SU-DHL-6 (cell line): ENCODE measurements at regions not wholly inside any gene's neighbourhood (a gene's known extent, or its start where the extent isn't known, plus 50 kb on each side); places are given as distances from the start of the nearest gene placed in this dataset.

ENCODE experiments used
- H2AFZ ChIP-seq: fragments of 200-600 bp; sonication (generic); 2 replicates; pipeline ENCODE4 v1.6.1; 2014; ENCODE audit warnings: low read depth, mild to moderate bottlenecking, moderate library complexity, mixed read lengths, antibody characterized with exemption, low read length; ENCODE audit not compliant: severe bottlenecking
- H3F3A ChIP-seq: fragments of 200-600 bp; shearing (Covaris generic); 2 replicates; pipeline ENCODE4 v1.6.0; 2016; ENCODE audit warnings: antibody characterized with exemption, mild to moderate bottlenecking; ENCODE audit not compliant: insufficient read depth
- H3K27ac ChIP-seq: fragments of 200-600 bp; sonication (generic); 2 replicates; pipeline ENCODE4 v1.5.1; 2016; ENCODE audit warnings: low read depth, mild to moderate bottlenecking, low read length, moderate library complexity, mixed read lengths
- H3K27me3 ChIP-seq: fragments of 200-600 bp; sonication (generic), shearing (Covaris generic); 2 replicates; pipeline ENCODE4 v1.6.0; 2014; ENCODE audit warnings: mild to moderate bottlenecking, low read length
- H3K36me3 ChIP-seq: fragments of 200-600 bp; sonication (generic); 2 replicates; pipeline ENCODE4 v1.6.1; 2014; ENCODE audit warnings: mild to moderate bottlenecking, low read length, mixed read lengths
- H3K4me2 ChIP-seq: fragments of 300-600, 200-600 bp; shearing (Covaris generic), sonication (generic); 2 replicates; pipeline ENCODE4 v1.6.0; 2014; ENCODE audit warnings: low read length, low read depth, mild to moderate bottlenecking; ENCODE audit not compliant: poor library complexity, severe bottlenecking
- H3K4me3 ChIP-seq: fragments of 200-600 bp; sonication (generic); 2 replicates; pipeline ENCODE4 v1.5.1; 2014; ENCODE audit warnings: antibody characterized with exemption, low read length, mild to moderate bottlenecking, mixed read lengths; ENCODE audit not compliant: insufficient read depth, poor library complexity, severe bottlenecking
- H3K79me2 ChIP-seq: fragments of 200-600 bp; sonication (generic); 2 replicates; pipeline ENCODE4 v1.6.1; 2014; ENCODE audit warnings: mild to moderate bottlenecking, low read length, moderate library complexity; ENCODE audit not compliant: insufficient read depth
- H3K9ac ChIP-seq: fragments of 200-600 bp; sonication (generic); 2 replicates; pipeline ENCODE4 v1.7.0; 2014; ENCODE audit warnings: mild to moderate bottlenecking, low read length
- H3K9me2 ChIP-seq: fragments of 200-600 bp; sonication (generic); replicated peaks from 2 replicates; pipeline ENCODE4 v1.6.1; 2014; ENCODE audit warnings: low read length; ENCODE audit not compliant: insufficient read depth
- H3K9me3 ChIP-seq: fragments of 200-600 bp; sonication (generic); 2 replicates; pipeline ENCODE4 v1.6.1; 2014; ENCODE audit warnings: low read length, mixed read lengths; ENCODE audit not compliant: insufficient read depth
- H4K20me1 ChIP-seq: fragments of 200-600 bp; sonication (generic); 2 replicates; pipeline ENCODE4 v1.6.1; 2014; ENCODE audit warnings: low read depth, mild to moderate bottlenecking, antibody characterized with exemption, low read length, moderate library complexity, mixed read lengths
- CTCF ChIP-seq: fragments of 200-600 bp; sonication (generic); IDR thresholded peaks from one replicate; pipeline ENCODE4 v1.5.1; 2017; ENCODE audit warnings: antibody characterized with exemption, mild to moderate bottlenecking, low read length, moderate library complexity; ENCODE audit not compliant: insufficient read depth, poor library complexity, severe bottlenecking
- EZH2phosphoT487 ChIP-seq: fragments of 200-600 bp; sonication (generic), shearing (Covaris generic); conservative IDR thresholded peaks from 2 replicates; pipeline ENCODE4 v1.6.1; 2018; ENCODE audit warnings: mild to moderate bottlenecking, antibody characterized with exemption, low read length, moderate library complexity, mixed read lengths

DNA sequence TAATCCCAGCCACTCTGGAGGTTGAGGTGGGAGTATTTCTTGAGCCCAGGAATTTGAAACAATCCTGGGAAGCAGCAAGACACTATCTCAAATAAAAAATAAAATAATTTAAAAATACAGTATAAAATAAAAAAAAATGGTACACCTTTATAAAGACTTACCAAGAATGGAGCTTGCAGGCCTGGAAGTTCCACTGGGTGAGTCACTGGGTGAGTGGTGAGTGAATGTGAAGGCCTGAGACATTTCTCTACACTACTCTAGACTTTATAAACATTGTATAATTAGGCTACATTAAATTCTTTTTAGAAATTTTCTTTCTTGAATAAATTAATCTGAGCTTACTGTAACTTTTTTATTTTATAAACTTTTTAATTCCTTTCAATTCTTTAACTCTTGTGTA lies 609.1 kb upstream of the BCHE start:
- TF ChIP-seq EZH2phosphoT487 (no peak), CTCF (no peak)
- H3K4me2 ChIP-seq = no peak overlapping the region
- peaks cover 14% of the 10 kb centered on the region for H3K9me3 ChIP-seq
- H3K9me2 ChIP-seq = no peaks in the 10 kb centered on the region
- H3K4me3 ChIP-seq = no peak overlapping the region
- H3K27ac ChIP-seq = no peak overlapping the region
- H3K79me2 ChIP-seq = no peaks in the 10 kb centered on the region
- no peak overlapping the region for H3K9ac ChIP-seq
- no peaks in the 10 kb centered on the region for H3F3A ChIP-seq
- no peak overlapping the region for H2AFZ ChIP-seq
- H4K20me1 ChIP-seq = no peaks in the 10 kb centered on the region
- H3K36me3 ChIP-seq = no peaks in the 10 kb centered on the region
- H3K27me3 ChIP-seq = no peaks in the 10 kb centered on the region

DNA sequence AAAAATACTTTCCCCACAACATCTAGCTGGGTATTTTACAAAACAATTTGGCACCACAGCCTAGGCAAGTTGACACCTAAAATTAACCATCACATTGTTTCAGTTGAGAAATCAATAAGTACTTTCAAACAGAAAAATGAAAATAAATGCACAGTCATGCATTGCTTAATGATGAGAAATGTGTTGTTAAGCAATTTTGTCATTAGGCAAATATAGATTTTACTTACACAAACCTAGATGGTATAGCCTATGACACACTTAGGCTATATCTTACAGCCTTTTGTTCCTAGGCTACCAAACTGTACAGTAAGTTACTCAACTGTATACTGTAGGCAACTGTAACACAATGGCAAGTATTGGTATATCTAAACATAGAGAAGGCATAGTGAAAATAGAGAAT lies 608.6 kb upstream of the BCHE start:
- H3K4me3 ChIP-seq = no peak overlapping the region

DNA sequence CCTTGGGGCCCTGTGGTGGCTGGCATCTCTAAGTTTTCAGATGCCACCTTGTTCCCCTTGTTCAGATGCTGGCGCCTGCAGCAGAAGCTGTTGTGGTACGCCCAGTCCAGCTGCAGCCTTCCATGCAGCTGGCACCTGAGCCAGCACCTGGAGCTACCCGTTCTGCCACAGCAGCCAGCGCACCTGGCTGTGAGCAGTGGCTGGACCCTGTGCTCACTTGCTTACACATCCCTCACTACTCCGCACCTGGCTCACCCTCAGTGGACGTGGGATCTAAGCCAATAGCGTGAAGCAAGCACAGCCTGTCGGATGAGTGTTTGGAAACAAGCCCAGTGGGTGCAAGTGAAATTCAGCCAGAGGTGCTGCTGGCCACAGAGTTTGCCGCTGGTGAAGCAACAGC lies 607.5 kb upstream of the BCHE start:
- Histone ChIP-seq H3K9ac (no peak overlapping the region), H3F3A (no peaks in the 10 kb centered on the region), H3K79me2 (no peaks in the 10 kb centered on the region), H3K9me2 (no peaks in the 10 kb centered on the region), H3K27me3 (no peaks in the 10 kb centered on the region), H3K27ac (no peak overlapping the region), H3K4me2 (no peak overlapping the region), H3K36me3 (no peaks in the 10 kb centered on the region), H3K4me3 (no peak overlapping the region), H4K20me1 (no peaks in the 10 kb centered on the region), H3K9me3 (peaks cover 14% of the 10 kb centered on the region), H2AFZ (no peak overlapping the region)
- TF ChIP-seq CTCF (no peak), EZH2phosphoT487 (no peak)

More for the DNA sequence above, 608.6 kb upstream of the BCHE start:
- Histone ChIP-seq H3K36me3 (no peaks in the 10 kb centered on the region), H3K9me3 (peaks cover 14% of the 10 kb centered on the region), H3K27me3 (no peaks in the 10 kb centered on the region), H3F3A (no peaks in the 10 kb centered on the region), H3K9me2 (no peaks in the 10 kb centered on the region), H4K20me1 (no peaks in the 10 kb centered on the region), H3K4me2 (no peak overlapping the region), H3K27ac (no peak overlapping the region), H2AFZ (no peak overlapping the region), H3K79me2 (no peaks in the 10 kb centered on the region), H3K9ac (no peak overlapping the region)
- TF ChIP-seq CTCF = no peak
- TF ChIP-seq EZH2phosphoT487 = no peak

- H2AFZ ChIP-seq = no peak overlapping the region
Measured at GRCh38 chr3:166444336-166444735, 607.1 kb upstream of the BCHE start.

More at GRCh38 chr3:166444336-166444735, 607.1 kb upstream of the BCHE start:
- H3K36me3 ChIP-seq = no peaks in the 10 kb centered on the region
- no peak overlapping the region for H3K9ac ChIP-seq
- peaks cover 14% of the 10 kb centered on the region for H3K9me3 ChIP-seq
- H3F3A ChIP-seq = no peaks in the 10 kb centered on the region
- no peaks in the 10 kb centered on the region for H3K27me3 ChIP-seq
- H4K20me1 ChIP-seq = no peaks in the 10 kb centered on the region
- H3K27ac ChIP-seq = no peak overlapping the region
- H3K4me2 ChIP-seq = no peak overlapping the region
- TF ChIP-seq CTCF = no peak
- no peak for TF ChIP-seq EZH2phosphoT487
- no peak overlapping the region for H3K4me3 ChIP-seq
- H3K9me2 ChIP-seq = no peaks in the 10 kb centered on the region
- H3K79me2 ChIP-seq = no peaks in the 10 kb centered on the region
